CD4-positive, alpha-beta T cell (primary cell): ENCODE measurements at regions not wholly inside any gene's neighbourhood (a gene's known extent, or its start where the extent isn't known, plus 50 kb on each side); places are given as distances from the start of the nearest gene placed in this dataset.

Experiments used
- ATAC-seq: fragments of 200-7000 bp; cut with Tn5 transposase; one replicate; pipeline ENCODE4 v1.10.0; 2022; ENCODE audit warnings: mild to moderate bottlenecking; ENCODE audit not compliant: poor library complexity
- CTCF ChIA-PET: fragments of 350-600 bp; sonication (Branson Sonifier 250); formaldehyde crosslinking; loops from one replicate; lab custom pipeline; 2021; ENCODE audit warnings: antibody characterized with exemption, inconsistent platforms; lab: Charles Lee
- POLR2A ChIA-PET: fragments of 350-600 bp; sonication (Branson Sonifier 250); formaldehyde crosslinking; loops from one replicate; lab custom pipeline; 2021; ENCODE audit warnings: antibody characterized with exemption, inconsistent platforms; lab: Charles Lee
- DNase-seq, 14 experiments: peaks; one replicate each; pipeline ENCODE4 v3.0.0-alpha.2; 2013 to 2020; ENCODE audit warnings: mixed read lengths in 2 of 14
- H3K27ac ChIP-seq, 2 donors: one replicate each; pipeline versions ENCODE4 v1.5.1 to v1.7.0; 2013; ENCODE audit warnings: low read length in 2 of 2, low read depth in 1 of 2, mild to moderate bottlenecking in 1 of 2
- H3K27me3 ChIP-seq, 2 experiments: 1 replicate in 1 of 2; 2 replicates in 1 of 2; pipeline versions ENCODE4 v1.6.1 to v1.7.0; 2013; ENCODE audit warnings: low read length in 2 of 2, control low read depth in 1 of 2, mild to moderate bottlenecking in 1 of 2, moderate library complexity in 1 of 2; ENCODE audit not compliant: insufficient read depth in 2 of 2, control insufficient read depth in 1 of 2
- H3K36me3 ChIP-seq: one replicate; pipeline ENCODE4 v1.6.1; 2013; ENCODE audit warnings: low read length, control low read depth; ENCODE audit not compliant: insufficient read depth
- H3K4me1 ChIP-seq: one replicate; pipeline ENCODE4 v1.6.1; 2013; ENCODE audit warnings: low read length, control low read depth; ENCODE audit not compliant: insufficient read depth
- H3K4me3 ChIP-seq: one replicate; pipeline ENCODE4 v1.5.1; 2013; ENCODE audit warnings: mild to moderate bottlenecking, low read length, moderate library complexity
- H3K9me3 ChIP-seq, 2 experiments: 1 replicate in 1 of 2; 2 replicates in 1 of 2; pipeline versions ENCODE4 v1.6.1 to v1.7.0; 2013; ENCODE audit warnings: low read length in 2 of 2, mild to moderate bottlenecking in 2 of 2, control low read depth in 1 of 2, moderate library complexity in 1 of 2; ENCODE audit not compliant: control insufficient read depth in 1 of 2, insufficient read depth in 1 of 2
- H3K27ac Mint-ChIP-seq: one replicate; pipeline ENCODE4 v1.8.0; 2020; ENCODE audit warnings: mixed read lengths
- H3K27me3 Mint-ChIP-seq: one replicate; pipeline ENCODE4 v1.8.0; 2021; ENCODE audit warnings: mixed read lengths
- H3K36me3 Mint-ChIP-seq: one replicate; pipeline ENCODE4 v1.8.0; 2021; ENCODE audit warnings: low read depth, mixed read lengths
- H3K4me1 Mint-ChIP-seq: one replicate; pipeline ENCODE4 v1.8.0; 2021; ENCODE audit warnings: low read depth, mixed read lengths
- H3K4me3 Mint-ChIP-seq: one replicate; pipeline ENCODE4 v1.8.0; 2020; ENCODE audit warnings: mild to moderate bottlenecking, mixed read lengths
- H3K9me3 Mint-ChIP-seq: one replicate; pipeline ENCODE4 v1.8.0; 2020; ENCODE audit warnings: mixed read lengths
- CTCF ChIP-seq: fragments of 200-600 bp; IDR thresholded peaks from one replicate; pipeline ENCODE4 v1.8.0; 2022; ENCODE audit warnings: antibody characterized with exemption, mild to moderate bottlenecking
- intact Hi-C, 2 experiments: fragments of 100-400 bp; cut with DNase I in 1 of 2; cut with micrococcal nuclease in 1 of 2; formaldehyde crosslinking; loops; one replicate each; pipeline versions ENCODE4 v1.15.1 to v1.9.0; 2023 to 2025; cut with DNase I, micrococcal nuclease

- no peak overlapping the region for H3K27ac ChIP-seq
- H3K9me3 Mint-ChIP-seq = peaks cover 7% of the 10 kb centered on the region
- H3K27ac Mint-ChIP-seq = no peak overlapping the region
- no peak for ATAC-seq
- peaks cover 5 to 18% of the 10 kb centered on the region in 2 experiments for H3K9me3 ChIP-seq
- no peak overlapping the region for H3K4me3 Mint-ChIP-seq
- POLR2A ChIA-PET = no interaction called here
- H3K4me1 ChIP-seq = no peaks in the 10 kb centered on the region
- peaks cover 9% of the 10 kb centered on the region for H3K27me3 Mint-ChIP-seq
- H3K4me1 Mint-ChIP-seq = no peaks in the 10 kb centered on the region
- no peaks in the 10 kb centered on the region for H3K36me3 Mint-ChIP-seq
- H3K4me3 ChIP-seq = no peak overlapping the region
- CTCF ChIA-PET = no interaction called here
- DNase-seq = no peak
- TF ChIP-seq CTCF = no peak
- H3K36me3 ChIP-seq = no peaks in the 10 kb centered on the region
- intact Hi-C loops = no loop called here
- H3K27me3 ChIP-seq = no peaks in the 10 kb centered on the region
These were observed 125.8 kb upstream of the NXT1 start for GRCh38 chr20:23224806-23225205.

GRCh38 chr20:23223908-23224580, 126.5 kb upstream of the NXT1 start:
- Histone ChIP-seq H3K27me3 (no peaks in the 10 kb centered on the region), H3K4me3 (no peak overlapping the region), H3K36me3 (no peaks in the 10 kb centered on the region), H3K4me1 (no peaks in the 10 kb centered on the region), H3K9me3 (peaks cover 5 to 18% of the 10 kb centered on the region in 2 experiments), H3K27ac (no peak overlapping the region)
- Mint-ChIP-seq H3K4me1 (no peaks in the 10 kb centered on the region), H3K4me3 (no peak overlapping the region), H3K27ac (no peak overlapping the region), H3K9me3 (peaks cover 10% of the 10 kb centered on the region), H3K36me3 (no peaks in the 10 kb centered on the region), H3K27me3 (peaks cover 9% of the 10 kb centered on the region)
- ATAC-seq (no peak), DNase-seq (no peak)
- intact Hi-C loops = no loop called here
- POLR2A ChIA-PET = no interaction called here
- TF ChIP-seq CTCF = no peak
- CTCF ChIA-PET = no interaction called here

- intact Hi-C loops = no loop called here
- ATAC-seq = no peak
- ChIA-PET POLR2A (no interaction called here), CTCF (no interaction called here)
- Mint-ChIP-seq H3K9me3 (peaks cover 16% of the 10 kb centered on the region), H3K4me3 (no peak overlapping the region), H3K4me1 (no peaks in the 10 kb centered on the region), H3K27ac (no peak overlapping the region), H3K27me3 (peaks cover 9% of the 10 kb centered on the region), H3K36me3 (no peaks in the 10 kb centered on the region)
- no peak for TF ChIP-seq CTCF
- DNase-seq = no peak
- Histone ChIP-seq H3K9me3 (peaks cover 5 to 18% of the 10 kb centered on the region in 2 experiments), H3K27ac (no peak overlapping the region), H3K4me3 (no peak overlapping the region), H3K4me1 (no peaks in the 10 kb centered on the region), H3K36me3 (no peaks in the 10 kb centered on the region), H3K27me3 (no peaks in the 10 kb centered on the region)
These were observed 127.9 kb upstream of the NXT1 start for GRCh38 chr20:23222531-23223200.
